Urinary bladder (tissue), 3 donors: ENCODE measurements at regions not wholly inside any gene's neighbourhood (a gene's known extent, or its start where the extent isn't known, plus 50 kb on each side); places are given as distances from the start of the nearest gene placed in this dataset.
"Not testable (repeated sequence)": the region's sequence is repeated elsewhere in the genome, so short reads cannot be mapped to it uniquely, and the experiment has no call there.

Source experiments
- DNase-seq: peaks from one replicate; pipeline ENCODE4 v3.0.0-alpha.2; 2015; ENCODE audit errors: extremely low spot score
- H3K27ac ChIP-seq: one replicate; pipeline ENCODE4 v1.5.1; 2013; ENCODE audit warnings: low read depth, mild to moderate bottlenecking, moderate library complexity
- H3K36me3 ChIP-seq: one replicate; pipeline ENCODE4 v1.6.1; 2013; ENCODE audit warnings: mild to moderate bottlenecking, moderate library complexity; ENCODE audit not compliant: insufficient read depth
- H3K4me1 ChIP-seq: one replicate; pipeline ENCODE4 v1.6.1; 2013; ENCODE audit warnings: mild to moderate bottlenecking, moderate library complexity; ENCODE audit not compliant: insufficient read depth
- H3K4me3 ChIP-seq: one replicate; pipeline ENCODE4 v1.5.1; 2013; ENCODE audit warnings: low read depth, low read length
- WGBS: extraction: QIAGEN DNeasy Blood & Tissue Kit; methylation state at CpG from one replicate; pipeline ENCODE4 v1.1.7; 2013; 5-methylcytosine and 5-hydroxymethylcytosine counted together
- donor health status: healthy with polysubstance abuse.
- donor health status: healthy.

GRCh38 chr5:153342487-153342886 is 148.0 kb upstream of the GRIA1 start:
- 62% methylated on average over 1 of the region's 1 CpG for WGBS
- Histone ChIP-seq H3K4me3 (no peak overlapping the region), H3K4me1 (no peaks in the 10 kb centered on the region), H3K36me3 (no peaks in the 10 kb centered on the region), H3K27ac (no peak overlapping the region)
- no peak for DNase-seq

GRCh38 chr5:153347611-153348010 is 142.9 kb upstream of the GRIA1 start:
- H3K4me3 ChIP-seq, result no peak overlapping the region
- 39% methylated on average over 1 of the region's 1 CpG for WGBS
- no peaks in the 10 kb centered on the region for H3K36me3 ChIP-seq
- H3K4me1 ChIP-seq, result no peaks in the 10 kb centered on the region
- DNase-seq, result no peak
- H3K27ac ChIP-seq, result no peak overlapping the region

- 26% methylated on average over 5 of the region's 5 CpGs for WGBS
- H3K4me3 ChIP-seq, result no peak overlapping the region
- no peak overlapping the region for H3K27ac ChIP-seq
- no peaks in the 10 kb centered on the region for H3K4me1 ChIP-seq
- H3K36me3 ChIP-seq, result no peaks in the 10 kb centered on the region
- no peak for DNase-seq
Observed at GRCh38 chr5:153350175-153350883, 140.1 kb upstream of the GRIA1 start.

DNA sequence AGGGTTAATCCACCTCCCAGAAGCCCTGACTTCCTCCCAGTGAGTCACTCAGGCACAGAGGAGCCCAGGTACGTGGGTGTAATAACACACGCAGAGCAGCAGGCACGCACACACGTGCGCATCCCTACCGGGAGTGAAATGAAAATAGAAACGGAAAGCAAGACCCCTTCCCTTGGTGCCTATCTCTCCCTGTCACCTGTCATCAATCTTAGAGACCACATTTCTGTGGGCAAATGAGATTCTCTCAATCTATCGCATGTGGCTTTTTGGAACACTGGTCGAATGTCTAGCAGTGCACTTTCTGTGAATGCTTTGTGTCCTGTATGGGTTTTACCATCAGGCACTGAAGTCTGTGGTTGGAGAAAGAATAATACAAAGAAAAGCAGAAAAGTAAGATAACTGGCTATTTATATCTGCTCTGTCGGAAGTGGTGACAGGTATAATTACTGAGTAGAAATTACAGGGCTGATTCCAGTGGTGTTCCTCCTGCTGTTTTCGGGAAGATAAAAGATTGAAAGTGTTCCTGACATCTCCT is 137.7 kb upstream of the GRIA1 start:
- WGBS, result 36% methylated on average over 11 of the region's 11 CpGs
- no peak overlapping the region for H3K4me3 ChIP-seq
- no peaks in the 10 kb centered on the region for H3K4me1 ChIP-seq
- DNase-seq, result no peak
- H3K36me3 ChIP-seq, result no peaks in the 10 kb centered on the region
- no peak overlapping the region for H3K27ac ChIP-seq

- 94% methylated on average over 3 of the region's 3 CpGs for WGBS
- Histone ChIP-seq H3K4me1 (no peaks in the 10 kb centered on the region), H3K27ac (no peak overlapping the region), H3K36me3 (no peaks in the 10 kb centered on the region), H3K4me3 (no peak overlapping the region)
- no peak for DNase-seq
Observed at GRCh38 chr5:153357493-153358112, 132.9 kb upstream of the GRIA1 start.

DNA sequence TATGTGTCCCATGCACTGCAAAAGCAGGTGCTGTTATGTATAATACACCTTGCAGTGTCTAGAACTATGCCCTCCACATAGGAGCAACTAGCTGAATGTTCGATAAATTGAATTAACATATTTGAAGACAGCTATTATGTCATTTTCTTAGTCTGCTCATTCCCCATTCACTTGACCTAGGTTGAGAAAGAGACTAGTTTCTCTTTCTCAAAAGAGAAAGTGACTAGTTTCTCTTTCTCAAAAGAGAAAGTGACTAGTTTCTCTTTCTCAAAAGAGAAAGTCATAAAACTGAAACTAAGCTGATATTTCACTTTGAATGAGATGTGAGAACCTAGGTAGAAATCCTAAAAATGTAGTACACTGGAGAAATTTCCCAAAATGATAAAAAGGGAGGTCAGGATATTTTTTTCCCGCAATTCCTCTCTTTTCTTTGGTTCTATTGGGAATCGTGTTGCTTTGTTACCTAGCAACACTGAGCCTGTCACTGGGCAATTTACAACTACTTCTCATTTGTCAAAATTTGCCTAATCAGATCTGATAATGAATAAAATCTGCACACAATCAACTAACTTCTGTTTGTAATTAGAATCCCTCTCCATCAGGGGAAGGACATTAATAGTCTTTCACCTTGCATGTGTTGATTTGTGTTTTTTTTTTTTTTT is 132.0 kb upstream of the GRIA1 start:
- WGBS, result 77% methylated on average over 3 of the region's 3 CpGs
- Histone ChIP-seq H3K27ac (no peak overlapping the region), H3K36me3 (no peaks in the 10 kb centered on the region), H3K4me1 (no peaks in the 10 kb centered on the region), H3K4me3 (no peak overlapping the region)
- DNase-seq, result no peak

DNA sequence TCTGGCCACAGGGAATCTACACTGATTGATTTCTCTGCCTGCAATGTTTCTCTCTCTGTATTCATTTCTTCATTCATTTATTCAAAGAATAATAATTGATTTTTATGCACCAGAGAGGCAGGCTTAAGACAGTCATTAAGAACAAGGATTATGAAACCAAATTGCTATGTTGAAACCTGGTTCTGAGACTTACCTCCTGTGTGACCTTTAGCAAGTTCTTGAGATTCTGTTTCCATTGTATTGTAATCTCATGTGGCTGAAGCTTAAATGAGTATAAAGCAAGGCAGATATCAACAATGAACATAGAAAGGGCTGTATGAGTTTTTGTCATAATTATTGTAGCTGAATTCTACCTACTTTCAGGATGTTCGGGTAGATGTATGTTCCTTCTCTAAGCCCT is 129.6 kb upstream of the GRIA1 start:
- 83% methylated on average over 1 of the region's 1 CpG for WGBS
- no peak overlapping the region for H3K4me3 ChIP-seq
- no peak overlapping the region for H3K27ac ChIP-seq
- DNase-seq, result no peak
- no peaks in the 10 kb centered on the region for H3K36me3 ChIP-seq
- no peaks in the 10 kb centered on the region for H3K4me1 ChIP-seq

DNA sequence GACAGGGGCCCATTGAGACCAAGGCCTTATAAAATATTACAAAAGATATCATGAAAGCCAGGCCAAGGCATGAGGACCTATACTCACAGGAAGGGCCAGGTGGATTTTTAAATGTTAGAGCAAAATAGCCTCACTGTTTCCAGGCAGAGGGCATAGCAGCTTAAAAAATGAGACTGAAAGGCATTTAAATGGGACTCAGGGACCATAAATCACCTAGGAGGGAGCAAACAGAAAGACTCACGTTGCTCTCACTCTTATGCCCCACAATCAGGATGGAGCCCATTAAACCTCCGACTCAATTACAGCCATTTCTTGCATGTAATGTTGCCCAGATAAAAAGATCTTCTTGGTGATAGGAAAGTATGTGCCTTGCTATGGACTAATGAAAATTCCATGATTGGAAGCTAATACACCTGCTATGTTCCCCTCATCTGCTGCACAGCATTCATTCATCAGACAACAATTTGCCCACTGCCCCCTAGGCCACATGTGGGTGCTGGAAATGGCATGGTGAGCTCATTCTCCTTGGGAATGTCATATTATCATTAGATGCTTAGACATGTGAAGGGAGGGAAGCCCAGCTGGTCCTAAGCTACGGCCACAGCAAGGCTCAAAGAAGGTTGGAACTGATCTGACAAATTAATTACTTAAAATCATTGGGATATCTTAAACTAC is 128.6 kb upstream of the GRIA1 start:
- WGBS, result 61% methylated on average over 3 of the region's 3 CpGs

DNA sequence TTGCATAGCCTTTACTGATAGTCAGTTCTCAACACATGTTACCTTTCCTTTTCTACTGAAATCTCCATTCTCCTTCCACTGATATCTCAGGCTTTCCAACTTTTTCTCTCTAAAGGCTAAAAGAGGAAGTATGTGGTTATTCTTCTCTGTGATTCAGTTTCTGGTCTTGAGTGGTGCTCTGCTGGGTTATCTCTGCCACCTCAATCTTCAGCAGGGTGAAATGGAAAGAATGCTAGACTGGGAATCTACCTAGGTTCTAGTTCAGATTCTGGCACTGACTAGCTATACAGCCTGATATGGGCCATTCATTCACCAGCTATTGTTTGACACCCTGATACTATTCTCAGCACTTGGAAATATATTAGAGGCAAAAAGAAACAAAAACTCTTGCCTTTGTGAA is 124.9 kb upstream of the GRIA1 start:
- Histone ChIP-seq H3K36me3 (no peaks in the 10 kb centered on the region), H3K4me3 (no peak overlapping the region), H3K27ac (no peak overlapping the region), H3K4me1 (no peaks in the 10 kb centered on the region)
- DNase-seq, result no peak

More for the DNA sequence above, 128.6 kb upstream of the GRIA1 start:
- no peaks in the 10 kb centered on the region for H3K36me3 ChIP-seq
- H3K4me1 ChIP-seq, result no peaks in the 10 kb centered on the region
- H3K27ac ChIP-seq, result no peak overlapping the region
- DNase-seq, result no peak
- no peak overlapping the region for H3K4me3 ChIP-seq

- WGBS, result 90% methylated on average over 3 of the region's 3 CpGs
- no peak overlapping the region for H3K4me3 ChIP-seq
- H3K27ac ChIP-seq, result no peak overlapping the region
- DNase-seq, result no peak
- no peaks in the 10 kb centered on the region for H3K4me1 ChIP-seq
- H3K36me3 ChIP-seq, result no peaks in the 10 kb centered on the region
Observed at GRCh38 chr5:153367466-153367865, 123.0 kb upstream of the GRIA1 start.

DNA sequence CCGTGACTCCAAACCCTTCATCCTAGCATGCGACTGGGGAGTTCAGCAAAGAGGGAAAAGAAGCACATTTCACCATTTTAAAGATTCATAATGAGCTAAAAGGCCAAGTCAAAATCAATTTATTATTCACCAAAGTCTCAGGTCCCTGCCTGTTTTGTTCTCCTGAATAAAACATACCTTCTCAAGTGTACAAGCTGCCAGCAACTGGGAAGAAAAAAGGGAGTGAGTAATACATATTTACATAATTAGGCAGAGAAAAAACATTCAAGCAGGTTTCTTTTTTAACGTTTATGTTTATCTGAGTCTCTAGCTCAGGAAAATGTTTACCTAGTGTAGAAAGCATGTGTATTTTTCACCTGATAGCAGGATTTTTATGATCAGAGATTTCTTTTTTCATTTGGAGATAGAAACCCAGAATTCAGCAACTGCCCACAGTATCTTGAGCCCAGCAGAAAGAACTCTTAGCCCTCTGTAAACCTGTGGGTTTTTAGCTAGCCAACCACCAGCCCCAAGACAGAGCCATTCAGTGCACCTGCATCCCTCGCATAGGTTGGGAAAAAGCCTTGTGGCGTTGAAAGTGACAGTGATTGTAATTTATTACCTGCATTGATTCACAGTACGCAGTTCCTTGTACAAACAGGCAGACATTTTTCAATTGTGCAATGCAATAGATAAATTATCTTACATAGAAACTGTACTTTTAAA is 117.9 kb upstream of the GRIA1 start:
- Histone ChIP-seq H3K27ac (no peak overlapping the region), H3K36me3 (no peaks in the 10 kb centered on the region), H3K4me3 (no peak overlapping the region), H3K4me1 (no peaks in the 10 kb centered on the region)
- no peak for DNase-seq
- WGBS, result 67% methylated on average over 6 of the region's 6 CpGs

GRCh38 chr5:153373130-153373498 is 117.4 kb upstream of the GRIA1 start:
- Histone ChIP-seq H3K27ac (no peak overlapping the region), H3K4me1 (no peaks in the 10 kb centered on the region), H3K36me3 (no peaks in the 10 kb centered on the region), H3K4me3 (no peak overlapping the region)
- WGBS, result 84% methylated on average over 4 of the region's 4 CpGs
- DNase-seq, result no peak

DNA sequence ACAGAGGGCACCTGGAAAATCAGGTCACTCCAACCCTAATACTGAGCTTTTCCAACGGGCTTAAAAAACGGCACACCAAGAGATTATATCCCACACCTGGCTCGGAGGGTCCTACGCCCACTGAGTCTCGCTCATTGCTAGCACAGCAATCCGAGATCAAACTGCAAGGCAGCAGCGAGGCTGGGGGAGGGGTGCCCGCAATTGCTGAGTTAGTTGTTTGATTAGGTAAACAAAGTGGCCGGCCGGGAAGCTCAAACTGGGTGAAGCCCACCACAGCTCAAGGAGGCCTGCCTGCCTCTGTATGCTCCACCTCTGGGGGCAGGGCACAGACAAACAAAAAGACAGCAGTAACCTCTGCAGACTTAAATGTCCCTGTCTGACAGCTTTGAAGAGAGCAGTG is 108.8 kb upstream of the GRIA1 start:
- H3K27ac ChIP-seq, H3K36me3 ChIP-seq, DNase-seq, H3K4me3 ChIP-seq, H3K4me1 ChIP-seq: not testable (repeated sequence)
- WGBS, result 91% methylated on average over 10 of the region's 10 CpGs
